ENCODE measurements at regions not wholly inside any gene's neighbourhood (a gene's known extent, or its start where the extent isn't known, plus 50 kb on each side); places are given as distances from the start of the nearest gene placed in this dataset.

DNA sequence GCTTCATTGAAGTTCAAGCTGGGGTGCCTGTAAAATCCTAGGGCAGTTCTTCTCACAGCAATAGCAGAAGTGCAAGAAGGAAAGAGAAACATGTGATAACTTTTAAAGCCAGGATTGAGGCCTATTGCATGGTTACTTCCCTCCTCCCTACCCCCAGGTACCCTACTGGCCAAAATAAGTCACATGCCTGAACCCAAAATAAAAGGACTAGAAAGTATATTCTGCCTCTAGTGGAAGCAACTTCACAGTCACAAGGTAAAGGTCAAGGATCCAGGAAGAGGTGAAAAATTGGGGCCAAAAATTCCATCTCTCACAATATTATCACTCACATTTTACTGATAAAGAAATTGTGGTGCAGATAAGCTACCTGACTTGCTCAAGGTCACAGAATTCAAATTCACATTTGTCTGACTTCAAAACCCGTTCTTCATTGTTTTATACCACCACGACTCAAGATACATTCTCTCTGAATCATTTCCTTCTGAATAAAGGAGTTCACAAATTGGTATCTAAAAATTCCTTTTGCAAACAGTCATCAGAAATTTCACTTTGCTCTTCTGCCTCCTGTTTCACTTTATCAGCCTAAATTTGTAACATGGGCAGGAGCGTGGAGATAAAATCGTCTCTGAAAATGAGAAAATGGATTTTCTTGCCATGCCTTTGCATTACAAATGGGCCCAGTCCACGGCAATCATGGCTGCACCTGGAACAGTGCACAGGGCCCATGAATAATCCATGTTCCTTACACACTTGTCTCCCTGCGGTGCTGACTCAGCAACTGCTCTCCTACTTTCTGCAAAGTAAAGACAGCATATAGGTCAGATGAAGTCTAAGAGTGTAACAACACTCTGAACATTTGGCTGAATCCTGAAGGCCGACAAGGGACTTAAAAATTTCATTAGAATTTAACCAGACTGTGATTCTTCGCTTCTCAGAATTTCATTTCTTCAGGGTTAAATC, 485.3 kb upstream of the NFIA start (continued):
- TF ChIP-seq, protein P1, sequence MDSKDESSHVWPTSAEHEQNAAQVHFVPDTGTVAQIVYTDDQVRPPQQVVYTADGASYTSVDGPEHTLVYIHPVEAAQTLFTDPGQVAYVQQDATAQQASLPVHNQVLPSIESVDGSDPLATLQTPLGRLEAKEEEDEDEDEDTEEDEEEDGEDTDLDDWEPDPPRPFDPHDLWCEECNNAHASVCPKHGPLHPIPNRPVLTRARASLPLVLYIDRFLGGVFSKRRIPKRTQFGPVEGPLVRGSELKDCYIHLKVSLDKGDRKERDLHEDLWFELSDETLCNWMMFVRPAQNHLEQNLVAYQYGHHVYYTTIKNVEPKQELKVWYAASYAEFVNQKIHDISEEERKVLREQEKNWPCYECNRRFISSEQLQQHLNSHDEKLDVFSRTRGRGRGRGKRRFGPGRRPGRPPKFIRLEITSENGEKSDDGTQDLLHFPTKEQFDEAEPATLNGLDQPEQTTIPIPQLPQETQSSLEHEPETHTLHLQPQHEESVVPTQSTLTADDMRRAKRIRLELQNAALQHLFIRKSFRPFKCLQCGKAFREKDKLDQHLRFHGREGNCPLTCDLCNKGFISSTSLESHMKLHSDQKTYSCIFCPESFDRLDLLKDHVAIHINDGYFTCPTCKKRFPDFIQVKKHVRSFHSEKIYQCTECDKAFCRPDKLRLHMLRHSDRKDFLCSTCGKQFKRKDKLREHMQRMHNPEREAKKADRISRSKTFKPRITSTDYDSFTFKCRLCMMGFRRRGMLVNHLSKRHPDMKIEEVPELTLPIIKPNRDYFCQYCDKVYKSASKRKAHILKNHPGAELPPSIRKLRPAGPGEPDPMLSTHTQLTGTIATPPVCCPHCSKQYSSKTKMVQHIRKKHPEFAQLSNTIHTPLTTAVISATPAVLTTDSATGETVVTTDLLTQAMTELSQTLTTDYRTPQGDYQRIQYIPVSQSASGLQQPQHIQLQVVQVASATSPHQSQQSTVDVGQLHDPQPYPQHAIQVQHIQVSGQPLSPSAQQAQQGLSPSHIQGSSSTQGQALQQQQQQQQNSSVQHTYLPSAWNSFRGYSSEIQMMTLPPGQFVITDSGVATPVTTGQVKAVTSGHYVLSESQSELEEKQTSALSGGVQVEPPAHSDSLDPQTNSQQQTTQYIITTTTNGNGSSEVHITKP (tag by site-specific recombination; IDR thresholded peaks at IDR 0.05) = no peak

DNA sequence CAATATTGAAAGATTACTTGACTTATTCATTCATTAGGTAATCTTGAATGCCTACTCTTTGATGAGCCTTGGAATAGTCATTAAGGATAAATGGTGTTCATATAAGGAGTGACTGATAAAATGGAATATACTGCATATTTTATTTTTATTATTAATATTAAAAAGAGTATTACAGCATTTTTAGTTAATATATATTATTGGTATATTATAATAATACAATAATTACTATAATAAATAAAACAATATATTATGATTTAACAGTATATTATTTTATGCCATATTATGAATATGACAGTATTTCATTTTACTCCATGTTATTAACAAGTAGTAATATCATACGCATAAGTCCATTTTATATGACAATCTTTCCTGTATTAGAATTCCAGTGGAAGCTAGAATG, 490.8 kb upstream of the NFIA start:
- Histone ChIP-seq H3K9me3 (ENCODE audit: control insufficient read depth, insufficient read depth, low read depth, low read length) (no peaks in the 10 kb centered on the region), H3K4me3 (ENCODE audit: low read depth, low read length) (no peak overlapping the region), H3K4me1 (ENCODE audit: control insufficient read depth, insufficient read depth, low read length) (no peaks in the 10 kb centered on the region), H3K27ac (ENCODE audit: extremely low read depth, low read depth, low read length) (no peak overlapping the region), H3K36me3 (ENCODE audit: control insufficient read depth in 2 of 2, insufficient read depth in 1 of 2, low read length in 2 of 2) (peaks cover 0 to 7% of the 10 kb centered on the region in 2 experiments; a peak in 1 of 3 replicates)
- ChIA-PET POLR2A (no interaction called here), CTCF (no interaction called here)
- TF ChIP-seq, protein P2, sequence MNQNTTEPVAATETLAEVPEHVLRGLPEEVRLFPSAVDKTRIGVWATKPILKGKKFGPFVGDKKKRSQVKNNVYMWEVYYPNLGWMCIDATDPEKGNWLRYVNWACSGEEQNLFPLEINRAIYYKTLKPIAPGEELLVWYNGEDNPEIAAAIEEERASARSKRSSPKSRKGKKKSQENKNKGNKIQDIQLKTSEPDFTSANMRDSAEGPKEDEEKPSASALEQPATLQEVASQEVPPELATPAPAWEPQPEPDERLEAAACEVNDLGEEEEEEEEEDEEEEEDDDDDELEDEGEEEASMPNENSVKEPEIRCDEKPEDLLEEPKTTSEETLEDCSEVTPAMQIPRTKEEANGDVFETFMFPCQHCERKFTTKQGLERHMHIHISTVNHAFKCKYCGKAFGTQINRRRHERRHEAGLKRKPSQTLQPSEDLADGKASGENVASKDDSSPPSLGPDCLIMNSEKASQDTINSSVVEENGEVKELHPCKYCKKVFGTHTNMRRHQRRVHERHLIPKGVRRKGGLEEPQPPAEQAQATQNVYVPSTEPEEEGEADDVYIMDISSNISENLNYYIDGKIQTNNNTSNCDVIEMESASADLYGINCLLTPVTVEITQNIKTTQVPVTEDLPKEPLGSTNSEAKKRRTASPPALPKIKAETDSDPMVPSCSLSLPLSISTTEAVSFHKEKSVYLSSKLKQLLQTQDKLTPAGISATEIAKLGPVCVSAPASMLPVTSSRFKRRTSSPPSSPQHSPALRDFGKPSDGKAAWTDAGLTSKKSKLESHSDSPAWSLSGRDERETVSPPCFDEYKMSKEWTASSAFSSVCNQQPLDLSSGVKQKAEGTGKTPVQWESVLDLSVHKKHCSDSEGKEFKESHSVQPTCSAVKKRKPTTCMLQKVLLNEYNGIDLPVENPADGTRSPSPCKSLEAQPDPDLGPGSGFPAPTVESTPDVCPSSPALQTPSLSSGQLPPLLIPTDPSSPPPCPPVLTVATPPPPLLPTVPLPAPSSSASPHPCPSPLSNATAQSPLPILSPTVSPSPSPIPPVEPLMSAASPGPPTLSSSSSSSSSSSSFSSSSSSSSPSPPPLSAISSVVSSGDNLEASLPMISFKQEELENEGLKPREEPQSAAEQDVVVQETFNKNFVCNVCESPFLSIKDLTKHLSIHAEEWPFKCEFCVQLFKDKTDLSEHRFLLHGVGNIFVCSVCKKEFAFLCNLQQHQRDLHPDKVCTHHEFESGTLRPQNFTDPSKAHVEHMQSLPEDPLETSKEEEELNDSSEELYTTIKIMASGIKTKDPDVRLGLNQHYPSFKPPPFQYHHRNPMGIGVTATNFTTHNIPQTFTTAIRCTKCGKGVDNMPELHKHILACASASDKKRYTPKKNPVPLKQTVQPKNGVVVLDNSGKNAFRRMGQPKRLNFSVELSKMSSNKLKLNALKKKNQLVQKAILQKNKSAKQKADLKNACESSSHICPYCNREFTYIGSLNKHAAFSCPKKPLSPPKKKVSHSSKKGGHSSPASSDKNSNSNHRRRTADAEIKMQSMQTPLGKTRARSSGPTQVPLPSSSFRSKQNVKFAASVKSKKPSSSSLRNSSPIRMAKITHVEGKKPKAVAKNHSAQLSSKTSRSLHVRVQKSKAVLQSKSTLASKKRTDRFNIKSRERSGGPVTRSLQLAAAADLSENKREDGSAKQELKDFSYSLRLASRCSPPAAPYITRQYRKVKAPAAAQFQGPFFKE (tag by site-specific recombination; IDR thresholded peaks at IDR 0.05; ENCODE audit: borderline replicate concordance) = no peak
- TF ChIP-seq ZNF266 (tag by site-specific recombination; IDR thresholded peaks at IDR 0.05; ENCODE audit: low read depth) (no peak), ZNF571 (tag by site-specific recombination; IDR thresholded peaks at IDR 0.05) (no peak), FEZF1 (tag by site-specific recombination; IDR thresholded peaks at IDR 0.05) (no peak), ZNF529 (tag by site-specific recombination; IDR thresholded peaks at IDR 0.05; ENCODE audit: insufficient replicate concordance) (no peak)
- TF ChIP-seq, protein P3, sequence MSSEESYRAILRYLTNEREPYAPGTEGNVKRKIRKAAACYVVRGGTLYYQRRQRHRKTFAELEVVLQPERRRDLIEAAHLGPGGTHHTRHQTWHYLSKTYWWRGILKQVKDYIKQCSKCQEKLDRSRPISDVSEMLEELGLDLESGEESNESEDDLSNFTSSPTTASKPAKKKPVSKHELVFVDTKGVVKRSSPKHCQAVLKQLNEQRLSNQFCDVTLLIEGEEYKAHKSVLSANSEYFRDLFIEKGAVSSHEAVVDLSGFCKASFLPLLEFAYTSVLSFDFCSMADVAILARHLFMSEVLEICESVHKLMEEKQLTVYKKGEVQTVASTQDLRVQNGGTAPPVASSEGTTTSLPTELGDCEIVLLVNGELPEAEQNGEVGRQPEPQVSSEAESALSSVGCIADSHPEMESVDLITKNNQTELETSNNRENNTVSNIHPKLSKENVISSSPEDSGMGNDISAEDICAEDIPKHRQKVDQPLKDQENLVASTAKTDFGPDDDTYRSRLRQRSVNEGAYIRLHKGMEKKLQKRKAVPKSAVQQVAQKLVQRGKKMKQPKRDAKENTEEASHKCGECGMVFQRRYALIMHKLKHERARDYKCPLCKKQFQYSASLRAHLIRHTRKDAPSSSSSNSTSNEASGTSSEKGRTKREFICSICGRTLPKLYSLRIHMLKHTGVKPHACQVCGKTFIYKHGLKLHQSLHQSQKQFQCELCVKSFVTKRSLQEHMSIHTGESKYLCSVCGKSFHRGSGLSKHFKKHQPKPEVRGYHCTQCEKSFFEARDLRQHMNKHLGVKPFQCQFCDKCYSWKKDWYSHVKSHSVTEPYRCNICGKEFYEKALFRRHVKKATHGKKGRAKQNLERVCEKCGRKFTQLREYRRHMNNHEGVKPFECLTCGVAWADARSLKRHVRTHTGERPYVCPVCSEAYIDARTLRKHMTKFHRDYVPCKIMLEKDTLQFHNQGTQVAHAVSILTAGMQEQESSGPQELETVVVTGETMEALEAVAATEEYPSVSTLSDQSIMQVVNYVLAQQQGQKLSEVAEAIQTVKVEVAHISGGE (tag by site-specific recombination; conservative IDR thresholded peaks at IDR 0.05; ENCODE audit: low read depth) = no peak

DNA sequence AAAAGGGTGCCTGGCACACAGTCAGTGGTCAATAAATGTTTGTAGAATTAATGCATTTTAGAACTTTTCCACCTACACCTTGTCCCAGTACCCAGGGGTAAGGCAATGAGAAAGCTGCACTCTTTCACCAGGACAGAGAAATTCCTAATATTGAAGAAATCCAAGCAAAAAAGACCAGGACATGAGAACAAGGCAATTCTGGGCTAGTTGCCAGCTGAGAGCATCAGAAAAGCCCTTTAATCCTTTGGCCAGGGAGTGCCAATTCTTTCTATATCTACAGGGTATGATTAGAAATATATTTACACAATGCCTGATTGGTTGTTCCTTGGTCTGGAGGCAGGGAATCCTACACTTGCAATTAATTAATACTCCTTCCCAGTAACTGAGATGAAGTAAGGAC, 492.4 kb upstream of the NFIA start:
- H3K27ac ChIP-seq (ENCODE audit: extremely low read depth, low read depth, low read length) = no peak overlapping the region
- CTCF ChIA-PET = no interaction called here
- no peaks in the 10 kb centered on the region for H3K4me1 ChIP-seq (ENCODE audit: control insufficient read depth, insufficient read depth, low read length)
- POLR2A ChIA-PET = no interaction called here
- no peaks in the 10 kb centered on the region for H3K9me3 ChIP-seq (ENCODE audit: control insufficient read depth, insufficient read depth, low read depth, low read length)
- no peak overlapping the region for H3K4me3 ChIP-seq (ENCODE audit: low read depth, low read length)
- H3K36me3 ChIP-seq (ENCODE audit: control insufficient read depth in 2 of 2, insufficient read depth in 1 of 2, low read length in 2 of 2) = no peaks in the 10 kb centered on the region
- TF ChIP-seq, protein P4, sequence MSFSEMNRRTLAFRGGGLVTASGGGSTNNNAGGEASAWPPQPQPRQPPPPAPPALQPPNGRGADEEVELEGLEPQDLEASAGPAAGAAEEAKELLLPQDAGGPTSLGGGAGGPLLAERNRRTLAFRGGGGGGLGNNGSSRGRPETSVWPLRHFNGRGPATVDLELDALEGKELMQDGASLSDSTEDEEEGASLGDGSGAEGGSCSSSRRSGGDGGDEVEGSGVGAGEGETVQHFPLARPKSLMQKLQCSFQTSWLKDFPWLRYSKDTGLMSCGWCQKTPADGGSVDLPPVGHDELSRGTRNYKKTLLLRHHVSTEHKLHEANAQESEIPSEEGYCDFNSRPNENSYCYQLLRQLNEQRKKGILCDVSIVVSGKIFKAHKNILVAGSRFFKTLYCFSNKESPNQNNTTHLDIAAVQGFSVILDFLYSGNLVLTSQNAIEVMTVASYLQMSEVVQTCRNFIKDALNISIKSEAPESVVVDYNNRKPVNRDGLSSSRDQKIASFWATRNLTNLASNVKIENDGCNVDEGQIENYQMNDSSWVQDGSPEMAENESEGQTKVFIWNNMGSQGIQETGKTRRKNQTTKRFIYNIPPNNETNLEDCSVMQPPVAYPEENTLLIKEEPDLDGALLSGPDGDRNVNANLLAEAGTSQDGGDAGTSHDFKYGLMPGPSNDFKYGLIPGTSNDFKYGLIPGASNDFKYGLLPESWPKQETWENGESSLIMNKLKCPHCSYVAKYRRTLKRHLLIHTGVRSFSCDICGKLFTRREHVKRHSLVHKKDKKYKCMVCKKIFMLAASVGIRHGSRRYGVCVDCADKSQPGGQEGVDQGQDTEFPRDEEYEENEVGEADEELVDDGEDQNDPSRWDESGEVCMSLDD (tag by site-specific recombination; IDR thresholded peaks at IDR 0.05) = no peak
- TF ChIP-seq HOXA7 (CRISPR knock-in tag; IDR thresholded peaks at IDR 0.05; ENCODE audit: borderline replicate concordance) = no peak
- TF ChIP-seq ZNF585B (tag by site-specific recombination; IDR thresholded peaks at IDR 0.05) = no peak
- no peak for TF ChIP-seq GLIS2 (tag by site-specific recombination; IDR thresholded peaks at IDR 0.05)
- no peak for TF ChIP-seq ZNF324 (tag by site-specific recombination; IDR thresholded peaks at IDR 0.05)
- TF ChIP-seq ZNF423 (tag by site-specific recombination; IDR thresholded peaks at IDR 0.05) = no peak
- TF ChIP-seq ZNF302 (tag by site-specific recombination; IDR thresholded peaks at IDR 0.05; ENCODE audit: low read depth) = no peak
- no peak for TF ChIP-seq ZNF16 (tag by site-specific recombination; IDR thresholded peaks at IDR 0.05; ENCODE audit: low read depth)

All from HEK293 (cell line).